HPDE6-E6E7 (cell line): ENCODE measurements at regions not wholly inside any gene's neighbourhood (a gene's known extent, or its start where the extent isn't known, plus 50 kb on each side); places are given as distances from the start of the nearest gene placed in this dataset.
"Not testable (repeated sequence)": the region's sequence is repeated elsewhere in the genome, so short reads cannot be mapped to it uniquely, and the experiment has no call there.

Experiments used
- DNase-seq: peaks from one replicate; pipeline ENCODE4 v3.0.0; 2011; ENCODE audit warnings: missing footprints; ENCODE audit errors: extremely low spot score

DNA sequence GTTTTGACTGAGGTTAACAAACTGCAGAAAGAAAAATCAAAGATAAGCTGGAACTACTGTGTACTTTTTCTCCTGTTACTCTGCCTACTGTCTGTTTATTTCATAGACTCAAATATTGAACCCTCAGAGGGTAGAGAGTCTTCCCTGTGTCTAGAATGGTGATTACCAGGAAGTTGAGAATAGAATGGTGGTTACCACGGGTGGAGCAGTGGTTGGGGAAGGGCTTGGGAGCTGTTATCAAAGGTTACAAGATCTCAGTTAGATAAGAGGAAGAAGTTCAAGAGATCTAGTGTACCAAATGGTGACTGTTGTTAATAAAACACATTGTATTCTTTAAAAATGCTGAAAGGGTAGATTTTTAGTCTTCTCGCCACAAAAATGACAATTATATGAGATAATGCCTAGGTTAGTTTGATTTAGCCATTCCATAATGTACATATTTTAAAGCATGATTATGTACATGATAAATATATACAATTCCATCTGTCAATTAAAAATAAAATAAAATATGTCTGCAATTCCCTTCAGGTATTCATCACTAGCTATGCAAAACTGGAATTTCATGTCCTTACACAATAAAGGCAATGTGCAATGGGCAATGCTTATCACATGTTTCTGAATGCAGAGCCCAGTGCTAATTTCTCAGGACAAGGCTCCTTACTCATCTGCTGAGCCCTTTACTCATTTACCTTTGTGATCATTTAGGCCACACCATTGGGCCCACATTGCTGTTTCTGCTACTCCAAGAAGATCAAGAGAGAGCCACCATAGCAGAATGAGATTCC lies 474.3 kb upstream of the CAMK1G start:
- no peak for DNase-seq

DNA sequence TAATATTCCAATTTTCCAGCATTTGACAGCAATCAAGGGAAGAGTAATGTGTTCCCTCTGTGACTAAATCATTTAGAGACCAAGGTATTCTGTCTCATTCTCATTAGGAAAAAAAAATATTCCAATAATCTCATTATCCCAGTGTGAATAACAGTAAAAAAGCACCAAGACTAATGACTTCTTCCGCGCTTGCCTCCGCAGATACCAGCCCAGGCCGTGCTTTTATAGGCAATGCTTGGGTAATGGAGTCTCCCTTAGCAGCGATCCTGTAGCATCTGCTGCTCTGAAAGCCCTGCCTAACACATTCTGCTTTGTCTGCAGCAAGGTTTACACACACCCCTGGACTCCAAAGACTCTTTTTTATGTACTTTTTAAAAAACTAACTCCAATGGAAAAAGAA lies 470.0 kb upstream of the CAMK1G start:
- DNase-seq: no peak

GRCh38 chr1:209116705-209117104 lies 466.8 kb upstream of the CAMK1G start:
- no peak for DNase-seq

DNA sequence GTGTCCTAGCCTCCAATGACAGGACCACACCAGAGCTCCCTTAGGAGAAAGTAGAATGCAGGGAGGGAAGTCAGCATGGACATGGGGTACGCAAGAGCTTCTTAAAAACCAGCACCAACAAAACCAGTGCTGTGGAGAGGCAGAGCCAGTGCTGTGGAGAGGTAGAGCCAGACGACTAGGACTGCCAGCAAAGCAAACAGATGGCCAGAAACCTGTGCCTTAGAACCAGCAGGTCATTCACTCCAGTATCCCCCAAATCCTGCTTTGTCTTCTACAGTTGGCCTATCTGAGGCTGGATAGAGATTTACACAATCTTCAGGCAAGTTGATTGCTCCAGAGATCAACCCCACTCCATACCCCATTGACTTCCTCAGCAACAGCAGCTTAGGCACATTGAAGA lies 459.9 kb upstream of the CAMK1G start:
- no peak for DNase-seq

DNA sequence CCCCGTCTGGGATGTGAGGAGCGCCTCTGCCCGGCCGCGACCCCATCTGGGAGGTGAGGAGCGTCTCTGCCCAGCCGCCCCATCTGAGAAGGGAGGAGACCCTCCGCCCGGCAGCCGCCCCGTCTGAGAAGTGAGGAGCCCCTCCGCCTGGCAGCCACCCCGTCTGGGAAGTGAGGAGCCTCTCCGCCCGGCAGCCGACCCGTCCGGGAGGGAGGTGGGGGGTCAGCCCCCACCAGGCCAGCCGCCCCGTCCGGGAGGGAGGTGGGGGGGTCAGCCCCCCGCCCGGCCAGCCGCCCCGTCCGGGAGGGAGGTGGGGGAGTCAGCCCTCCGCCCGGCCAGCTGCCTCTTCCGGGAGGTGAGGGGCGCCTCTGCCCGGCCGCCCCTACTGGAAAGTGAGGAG lies 454.4 kb upstream of the CAMK1G start:
- not testable (repeated sequence) for DNase-seq

- no peak for DNase-seq
Measured at GRCh38 chr1:209130886-209131285, 452.6 kb upstream of the CAMK1G start.

DNA sequence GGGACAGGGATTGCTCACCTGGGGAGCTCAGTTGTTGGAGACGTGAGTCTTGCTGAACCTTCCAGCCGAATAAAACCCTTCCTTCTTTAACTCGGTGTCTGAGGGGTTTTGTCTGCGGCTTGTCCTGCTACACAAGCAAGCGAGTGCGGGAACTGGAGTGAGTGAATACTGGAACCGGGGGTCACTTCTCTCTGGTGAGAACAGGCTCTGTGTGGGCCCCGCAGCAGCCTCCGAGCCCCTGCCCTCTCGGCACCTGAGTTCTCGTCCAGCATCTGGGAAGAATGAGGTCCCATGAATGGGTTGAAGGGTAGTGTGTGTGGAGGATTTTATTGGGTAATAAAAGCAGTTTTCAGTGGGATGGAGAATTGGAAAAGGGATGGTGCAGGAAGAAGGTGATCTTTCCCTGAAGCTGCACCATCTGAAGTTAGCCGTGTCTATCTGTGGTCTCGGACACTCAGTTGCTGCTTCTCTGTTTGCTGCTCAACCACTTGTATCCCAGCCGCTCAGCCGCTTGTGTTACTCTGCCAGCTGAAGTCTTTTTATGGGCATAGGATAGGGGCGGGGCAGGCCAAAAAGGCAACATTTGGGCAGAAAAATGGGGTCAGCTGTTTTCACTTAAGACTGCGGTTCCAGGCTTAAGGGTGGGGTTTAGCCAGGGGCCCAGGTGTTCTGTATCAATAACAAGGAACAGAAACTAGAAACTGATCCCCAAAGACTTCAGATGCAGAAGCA lies 450.6 kb upstream of the CAMK1G start:
- DNase-seq: no peak

DNA sequence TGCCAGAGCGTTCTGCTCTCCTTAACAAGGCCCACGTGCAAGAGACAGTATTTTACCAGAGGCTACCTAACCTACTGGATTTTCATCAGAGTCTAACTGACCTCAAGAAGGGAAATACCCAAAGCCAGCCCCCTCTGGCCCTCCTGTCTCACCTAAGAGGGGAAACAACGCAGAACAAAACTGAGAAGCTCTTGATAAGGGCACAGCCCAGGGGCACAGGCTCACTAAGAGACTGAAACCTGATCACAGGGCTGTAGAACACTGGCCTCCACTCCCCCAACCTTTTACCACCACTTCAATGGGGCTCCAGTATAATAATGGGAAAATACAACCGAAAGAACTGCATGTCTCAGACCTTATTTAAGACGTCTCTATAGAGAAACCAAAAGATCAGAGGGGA lies 449.5 kb upstream of the CAMK1G start:
- DNase-seq: no peak

DNA sequence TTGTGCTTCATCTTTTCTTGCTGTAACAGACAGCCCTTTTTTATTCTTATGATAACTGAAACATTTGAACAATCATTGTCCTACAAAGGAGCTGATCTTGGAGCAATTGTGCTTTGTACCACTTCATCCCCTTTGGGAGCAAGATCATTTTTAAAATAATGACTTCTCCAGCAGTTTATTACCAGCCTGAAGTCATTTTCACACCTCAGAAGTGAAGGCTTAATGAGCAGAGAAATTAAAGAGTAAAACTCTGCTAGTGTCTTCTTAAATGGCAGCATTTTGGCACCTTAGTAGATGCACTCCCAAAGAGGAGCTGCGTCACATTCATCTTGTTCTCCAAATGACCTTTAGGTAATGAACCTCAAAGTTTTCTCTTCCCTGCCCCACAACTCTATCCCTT lies 439.6 kb upstream of the CAMK1G start:
- no peak for DNase-seq

GRCh38 chr1:209150114-209150513 lies 433.4 kb upstream of the CAMK1G start:
- DNase-seq: peak; percentile 25

DNA sequence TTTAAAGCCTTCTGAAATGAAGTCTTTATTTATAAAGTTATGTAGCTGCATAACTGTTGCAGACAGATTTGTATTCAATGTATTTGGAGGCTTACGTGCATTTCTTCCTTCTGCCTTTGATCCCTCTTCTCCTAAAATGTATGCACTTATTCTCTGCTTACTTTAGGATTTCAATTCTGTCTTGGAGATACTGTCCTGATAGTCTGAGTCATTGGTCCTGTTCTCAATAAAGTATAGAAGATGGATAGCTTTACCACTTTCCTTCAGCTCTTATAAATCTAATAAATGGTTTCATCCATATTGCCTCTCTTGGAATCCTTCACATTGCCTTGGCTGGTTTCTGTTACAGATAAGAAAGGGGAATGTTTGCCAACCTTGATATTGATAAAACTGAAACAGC lies 430.1 kb upstream of the CAMK1G start:
- no peak for DNase-seq

DNA sequence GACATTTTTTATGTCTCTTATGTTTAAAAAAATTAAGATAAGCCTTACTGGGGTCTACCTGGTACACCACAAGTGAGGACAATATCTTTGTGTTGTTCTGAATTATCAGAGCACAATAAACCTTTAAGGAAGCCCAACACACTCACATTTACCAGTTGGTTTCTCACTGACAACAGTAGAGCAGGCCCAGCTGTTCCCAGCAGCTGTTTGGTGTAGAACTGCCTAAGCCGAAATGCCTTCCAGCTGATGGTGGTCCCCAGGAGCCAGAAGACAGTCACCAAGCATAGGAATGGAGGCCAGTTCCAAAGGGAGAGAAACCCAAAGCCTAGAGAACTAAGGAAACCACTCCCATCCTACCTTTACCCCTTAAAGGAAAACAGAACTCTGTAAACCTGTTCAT lies 428.6 kb upstream of the CAMK1G start:
- DNase-seq: no peak

DNA sequence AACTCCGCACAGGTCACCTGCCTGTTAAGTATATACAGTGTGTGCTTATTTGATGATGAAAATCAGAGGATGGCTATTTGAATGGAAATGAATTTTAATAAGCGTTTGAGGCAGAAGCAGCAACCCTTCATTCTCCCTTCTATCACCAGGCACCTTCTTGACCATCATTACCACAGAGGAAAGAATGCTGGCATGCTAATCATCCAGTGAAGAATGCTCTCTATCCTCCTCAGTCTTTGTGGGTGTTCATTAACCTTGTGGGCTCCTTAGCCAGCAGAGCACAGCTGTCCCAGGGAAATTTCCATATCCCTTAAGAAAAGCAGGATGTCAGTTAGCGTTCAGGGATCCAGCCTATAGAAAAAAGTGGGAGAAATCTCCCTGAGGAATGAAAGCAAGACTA lies 428.0 kb upstream of the CAMK1G start:
- DNase-seq: no peak

GRCh38 chr1:209156991-209157390 lies 426.5 kb upstream of the CAMK1G start:
- DNase-seq: no peak

GRCh38 chr1:209157546-209158249 lies 425.8 kb upstream of the CAMK1G start:
- DNase-seq: no peak

GRCh38 chr1:209158851-209159250 lies 424.7 kb upstream of the CAMK1G start:
- DNase-seq: no peak

- no peak for DNase-seq
Measured at GRCh38 chr1:209160230-209160629, 423.3 kb upstream of the CAMK1G start.

GRCh38 chr1:209162651-209163050 lies 420.9 kb upstream of the CAMK1G start:
- no peak for DNase-seq

DNA sequence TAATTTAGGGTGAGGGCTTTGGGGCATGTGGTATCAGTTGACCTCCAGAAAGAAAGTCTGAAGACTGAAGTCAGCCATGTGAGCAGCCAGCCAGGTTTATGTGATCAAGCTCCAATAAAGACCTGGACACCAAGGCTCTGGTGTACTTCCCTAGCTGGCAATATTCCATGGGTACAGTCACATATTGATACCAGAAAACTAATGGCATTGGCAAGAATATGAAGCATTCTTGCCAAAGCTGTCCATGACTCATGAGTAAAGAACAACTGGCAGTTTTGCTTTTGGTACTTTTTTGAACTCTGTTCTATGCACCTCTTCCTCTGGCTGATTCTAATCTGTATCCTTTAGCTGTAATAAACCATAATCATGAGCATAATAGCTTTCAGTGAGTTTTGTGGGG lies 415.3 kb upstream of the CAMK1G start:
- no peak for DNase-seq

GRCh38 chr1:209171151-209171550 lies 412.4 kb upstream of the CAMK1G start:
- no peak for DNase-seq

DNA sequence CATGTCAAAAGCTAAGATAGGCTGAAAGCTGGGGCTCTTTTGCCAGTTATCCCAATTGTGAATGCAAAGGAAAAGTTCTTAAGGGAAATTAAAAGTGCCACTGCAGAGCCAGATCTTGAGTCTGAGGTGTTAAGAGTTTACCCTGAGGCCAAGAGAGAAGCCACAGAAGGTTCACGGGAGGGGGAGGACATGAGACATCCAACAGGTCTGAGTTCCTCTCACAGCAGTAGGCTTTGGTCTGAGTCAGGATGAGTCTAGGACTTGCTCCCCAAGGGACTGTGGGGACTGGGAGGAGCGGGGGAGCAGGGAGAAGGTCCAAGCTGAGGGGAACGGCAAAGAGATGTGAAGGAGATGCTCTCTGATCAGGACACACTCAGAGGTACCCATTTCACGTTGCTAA lies 411.2 kb upstream of the CAMK1G start:
- no peak for DNase-seq

DNA sequence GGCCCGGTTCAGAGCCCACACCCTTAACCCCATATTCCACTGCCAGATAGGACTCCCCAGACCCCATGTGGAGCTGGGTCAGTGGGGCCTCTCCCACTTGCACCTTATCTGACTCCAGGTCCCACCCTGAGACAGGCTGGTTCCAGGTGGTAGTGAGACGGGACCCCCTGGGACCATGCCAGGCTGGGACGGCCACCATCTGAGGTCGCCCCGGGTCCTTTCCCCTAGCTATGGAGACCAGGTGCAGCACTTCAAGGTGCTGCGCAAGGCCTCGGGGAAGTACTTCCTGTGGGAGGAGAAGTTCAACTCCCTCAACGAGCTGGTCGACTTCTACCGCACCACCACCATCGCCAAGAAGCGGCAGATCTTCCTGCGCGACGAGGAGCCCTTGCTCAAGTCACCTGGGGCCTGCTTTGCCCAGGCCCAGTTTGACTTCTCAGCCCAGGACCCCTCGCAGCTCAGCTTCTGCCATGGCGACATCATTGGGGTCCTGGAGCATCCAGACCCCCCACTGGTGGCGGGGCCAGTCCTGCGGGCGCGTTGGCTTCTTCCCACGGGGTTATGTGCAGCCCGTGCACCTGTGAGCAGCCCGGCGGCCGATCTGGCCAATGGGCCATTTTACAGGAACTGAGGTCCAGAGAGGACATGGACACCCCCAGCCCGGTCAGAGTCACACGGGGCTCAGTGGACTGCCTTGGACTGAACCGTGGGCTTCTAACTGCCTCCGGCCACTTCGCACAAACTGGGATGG lies 410.5 kb upstream of the CAMK1G start:
- DNase-seq: not testable (repeated sequence)
